ENCODE measurements at regions not wholly inside any gene's neighbourhood (a gene's known extent, or its start where the extent isn't known, plus 50 kb on each side); places are given as distances from the start of the nearest gene placed in this dataset.
A peak's percentile ranks its signal among the peaks of the same experiment; 100 is the strongest.

GRCh38 chr4:18593297-18594002 lies 571.9 kb upstream of the LCORL start:
- TF ChIP-seq POLR2A (IDR thresholded peaks at IDR 0.05), result no peak
- TF ChIP-seq CTCF (IDR thresholded peaks at IDR 0.05), result peak; percentile 34 to 76 (median 68)
